Neuronal stem cell (in vitro differentiated cells): ENCODE measurements at regions not wholly inside any gene's neighbourhood (a gene's known extent, or its start where the extent isn't known, plus 50 kb on each side); places are given as distances from the start of the nearest gene placed in this dataset.

ENCODE experiments used
- DNase-seq: peaks from one replicate; pipeline ENCODE4 v3.0.0-alpha.2; 2013; ENCODE audit warnings: low spot score
- H2AFZ ChIP-seq: one replicate; pipeline ENCODE4 v1.6.1; 2013; ENCODE audit warnings: mild to moderate bottlenecking, low read length, inconsistent platforms
- H2AK5ac ChIP-seq: 2 replicates; pipeline ENCODE4 v1.6.1; 2013; ENCODE audit warnings: low read depth, mild to moderate bottlenecking, inconsistent platforms, low read length, moderate library complexity, mixed read lengths
- H2BK120ac ChIP-seq: 2 replicates; pipeline ENCODE4 v1.6.1; 2013; ENCODE audit warnings: low read depth, mild to moderate bottlenecking, inconsistent platforms, low read length, moderate library complexity, mixed read lengths
- H2BK12ac ChIP-seq: one replicate; pipeline ENCODE4 v1.6.1; 2013; ENCODE audit warnings: low read length, inconsistent platforms
- H2BK15ac ChIP-seq: 2 replicates; pipeline ENCODE4 v1.6.1; 2013; ENCODE audit warnings: mild to moderate bottlenecking, low read length, inconsistent platforms, mixed read lengths
- H2BK5ac ChIP-seq: one replicate; pipeline ENCODE4 v1.6.1; 2013; ENCODE audit warnings: inconsistent platforms, mild to moderate bottlenecking, low read length, moderate library complexity
- H3K14ac ChIP-seq: one replicate; pipeline ENCODE4 v1.6.1; 2013; ENCODE audit warnings: low read length, inconsistent platforms
- H3K18ac ChIP-seq: 2 replicates; pipeline ENCODE4 v1.6.1; 2013; ENCODE audit warnings: low read length, inconsistent platforms
- H3K23ac ChIP-seq: 2 replicates; pipeline ENCODE4 v1.6.1; 2013; ENCODE audit warnings: low read depth, mild to moderate bottlenecking, mixed read lengths, low read length, inconsistent platforms; ENCODE audit not compliant: poor library complexity
- H3K27ac ChIP-seq: replicated peaks from 3 replicates; pipeline ENCODE4 v1.5.1; 2013; ENCODE audit warnings: low read length, inconsistent platforms
- H3K27me3 ChIP-seq, 3 experiments: 2 replicates each; pipeline ENCODE4 v1.6.1; 2013; ENCODE audit warnings: low read length in 3 of 3, mild to moderate bottlenecking in 2 of 3, inconsistent platforms in 1 of 3, low read depth in 1 of 3, mixed read lengths in 1 of 3, moderate library complexity in 1 of 3; ENCODE audit not compliant: control insufficient read depth in 3 of 3, insufficient read depth in 3 of 3
- H3K36me3 ChIP-seq, 2 donors: replicated peaks in 1 of 2; 2 replicates each; pipeline ENCODE4 v1.6.1; 2013; ENCODE audit warnings: low read length in 2 of 2; ENCODE audit not compliant: control insufficient read depth in 2 of 2, insufficient read depth in 2 of 2
- H3K4ac ChIP-seq: 2 replicates; pipeline ENCODE4 v1.6.1; 2013; ENCODE audit warnings: inconsistent platforms, mild to moderate bottlenecking, low read length, moderate library complexity
- H3K4me1 ChIP-seq, 2 donors: 1 replicate in 1 of 2; 2 replicates in 1 of 2; pipeline ENCODE4 v1.6.1; 2013; ENCODE audit warnings: low read length in 2 of 2, low read depth in 1 of 2; ENCODE audit not compliant: control insufficient read depth in 2 of 2, insufficient read depth in 1 of 2
- H3K4me2 ChIP-seq: one replicate; pipeline ENCODE4 v1.6.1; 2013; ENCODE audit warnings: mild to moderate bottlenecking, low read length, inconsistent platforms; ENCODE audit not compliant: insufficient read depth, poor library complexity, severe bottlenecking
- H3K4me3 ChIP-seq, 2 donors: 2 replicates each; pipeline ENCODE4 v1.5.1; 2013; ENCODE audit warnings: low read length in 2 of 2, mild to moderate bottlenecking in 2 of 2, inconsistent platforms in 1 of 2, moderate library complexity in 1 of 2
- H3K79me1 ChIP-seq: one replicate; pipeline ENCODE4 v1.6.1; 2013; ENCODE audit warnings: low read depth, mild to moderate bottlenecking, inconsistent platforms, low read length, moderate library complexity
- H3K9ac ChIP-seq: one replicate; pipeline ENCODE4 v1.6.1; 2013; ENCODE audit warnings: mild to moderate bottlenecking, low read depth, low read length, inconsistent platforms; ENCODE audit not compliant: poor library complexity
- H3K9me3 ChIP-seq, 2 donors: replicated peaks in 1 of 2; 2 replicates each; pipeline versions ENCODE3 to v1.6.1; 2013; ENCODE audit warnings: low read length in 2 of 2, mild to moderate bottlenecking in 2 of 2, inconsistent platforms in 1 of 2, low read depth in 1 of 2, mixed read lengths in 1 of 2, moderate library complexity in 1 of 2; ENCODE audit not compliant: control insufficient read depth in 2 of 2, insufficient read depth in 1 of 2
- H4K8ac ChIP-seq: one replicate; pipeline ENCODE4 v1.6.1; 2013; ENCODE audit warnings: low read depth, mild to moderate bottlenecking, inconsistent platforms, low read length, moderate library complexity
- H4K91ac ChIP-seq: one replicate; pipeline ENCODE4 v1.6.1; 2013; ENCODE audit warnings: low read length, low read depth, mild to moderate bottlenecking, inconsistent platforms; ENCODE audit not compliant: poor library complexity
- WGBS, 2 donors: extraction: QIAGEN DNeasy Blood & Tissue Kit; methylation state at CpG; one replicate each; pipeline ENCODE4 v1.1.7; 2013; ENCODE audit warnings: missing lambda C conversion rate in 2 of 2, mixed read lengths in 1 of 2; ENCODE audit not compliant: insufficient read length in 2 of 2, insufficient replicate concordance in 1 of 2; ENCODE audit errors: extremely low coverage in 2 of 2; 5-methylcytosine and 5-hydroxymethylcytosine counted together

DNA sequence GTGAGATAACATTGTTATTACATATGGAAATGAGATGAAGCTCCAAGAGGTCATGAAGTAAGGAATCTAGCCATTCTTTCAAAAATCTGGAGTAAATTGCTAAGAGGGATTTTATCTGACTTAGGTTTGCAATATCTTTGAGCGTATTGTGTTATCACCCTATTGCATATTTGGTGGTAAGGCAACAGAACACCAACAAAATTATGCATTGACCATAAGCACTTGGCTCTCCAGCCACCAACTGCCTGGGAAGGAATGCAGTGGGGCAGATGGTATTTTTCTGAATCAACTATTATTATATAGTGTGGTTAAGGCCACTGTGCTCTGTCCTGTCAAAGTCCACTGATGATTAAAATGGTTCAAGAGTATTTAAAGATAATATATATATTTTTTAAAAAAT is 287.9 kb upstream of the SEMA6D start:
- no peak overlapping the region for H3K23ac ChIP-seq
- H3K79me1 ChIP-seq: no peaks in the 10 kb centered on the region
- no peak overlapping the region for H3K14ac ChIP-seq
- no peaks in the 10 kb centered on the region for H3K4me1 ChIP-seq
- no peaks in the 10 kb centered on the region for H3K36me3 ChIP-seq
- no peak overlapping the region for H4K91ac ChIP-seq
- no peaks in the 10 kb centered on the region for H3K27me3 ChIP-seq
- no peak overlapping the region for H2BK120ac ChIP-seq
- H3K4me3 ChIP-seq: no peak overlapping the region
- no CpG with 5 or more reads among the region's 1 CpG for WGBS, 2 donors
- no peak for DNase-seq
- no peak overlapping the region for H3K18ac ChIP-seq
- no peak overlapping the region for H2BK5ac ChIP-seq
- no peak overlapping the region for H3K27ac ChIP-seq
- H4K8ac ChIP-seq: no peak overlapping the region
- H2BK12ac ChIP-seq: no peak overlapping the region
- no peak overlapping the region for H3K9ac ChIP-seq
- no peak overlapping the region for H2AK5ac ChIP-seq
- no peak overlapping the region for H2AFZ ChIP-seq
- no peak overlapping the region for H3K4me2 ChIP-seq
- H3K4ac ChIP-seq: no peak overlapping the region
- H3K9me3 ChIP-seq: no peaks in the 10 kb centered on the region
- no peak overlapping the region for H2BK15ac ChIP-seq

- 100% methylated on average over 1 of the region's 3 CpGs for WGBS, 2 donors
- H4K8ac ChIP-seq: no peak overlapping the region
- H3K4ac ChIP-seq: no peak overlapping the region
- H3K4me2 ChIP-seq: no peak overlapping the region
- H3K9ac ChIP-seq: no peak overlapping the region
- no peak overlapping the region for H3K4me3 ChIP-seq
- H3K23ac ChIP-seq: no peak overlapping the region
- no peaks in the 10 kb centered on the region for H3K4me1 ChIP-seq
- no peak overlapping the region for H2BK12ac ChIP-seq
- no peak overlapping the region for H2BK5ac ChIP-seq
- H2BK120ac ChIP-seq: no peak overlapping the region
- no peaks in the 10 kb centered on the region for H3K27me3 ChIP-seq
- H4K91ac ChIP-seq: no peak overlapping the region
- H3K27ac ChIP-seq: no peak overlapping the region
- no peaks in the 10 kb centered on the region for H3K9me3 ChIP-seq
- no peak overlapping the region for H3K14ac ChIP-seq
- no peak overlapping the region for H2AFZ ChIP-seq
- no peak for DNase-seq
- H3K18ac ChIP-seq: no peak overlapping the region
- H3K79me1 ChIP-seq: no peaks in the 10 kb centered on the region
- no peaks in the 10 kb centered on the region for H3K36me3 ChIP-seq
- no peak overlapping the region for H2AK5ac ChIP-seq
- H2BK15ac ChIP-seq: no peak overlapping the region
These were observed 285.8 kb upstream of the SEMA6D start for GRCh38 chr15:47431501-47431900.

DNA sequence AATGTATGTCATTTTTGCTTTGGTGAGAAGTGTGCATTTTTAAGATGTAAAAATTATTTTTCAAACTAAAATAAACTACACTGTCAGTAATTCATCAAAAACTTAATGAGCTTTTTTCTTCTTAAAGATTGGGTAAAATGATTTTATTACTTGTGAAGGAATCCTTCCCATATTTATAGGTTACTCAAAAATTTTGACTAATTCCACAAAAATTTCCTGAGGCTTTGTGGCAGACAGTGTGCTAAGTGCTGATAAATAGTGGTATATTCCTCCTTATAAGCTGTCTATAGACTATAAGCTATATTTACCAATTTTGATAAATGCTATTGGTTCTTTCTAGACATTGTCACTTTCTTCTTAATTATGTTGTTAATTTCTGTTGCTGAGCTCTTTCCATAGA is 284.5 kb upstream of the SEMA6D start:
- H3K18ac ChIP-seq: no peak overlapping the region

GRCh38 chr15:47434596-47434995 is 282.7 kb upstream of the SEMA6D start:
- no peaks in the 10 kb centered on the region for H3K79me1 ChIP-seq
- H3K4me2 ChIP-seq: no peak overlapping the region
- no peaks in the 10 kb centered on the region for H3K36me3 ChIP-seq
- no peaks in the 10 kb centered on the region for H3K4me1 ChIP-seq
- no peaks in the 10 kb centered on the region for H3K9me3 ChIP-seq
- no peak overlapping the region for H3K9ac ChIP-seq
- no peak overlapping the region for H2BK15ac ChIP-seq
- no peak overlapping the region for H2BK12ac ChIP-seq
- no peak for DNase-seq
- H3K14ac ChIP-seq: no peak overlapping the region
- H2AK5ac ChIP-seq: no peak overlapping the region
- no peak overlapping the region for H2AFZ ChIP-seq
- no peak overlapping the region for H2BK5ac ChIP-seq
- no peak overlapping the region for H3K27ac ChIP-seq
- no peaks in the 10 kb centered on the region for H3K27me3 ChIP-seq
- no peak overlapping the region for H3K4me3 ChIP-seq
- H3K4ac ChIP-seq: no peak overlapping the region
- no peak overlapping the region for H3K23ac ChIP-seq
- H2BK120ac ChIP-seq: no peak overlapping the region
- no CpG with 5 or more reads among the region's 2 CpGs for WGBS, 2 donors
- H3K18ac ChIP-seq: no peak overlapping the region
- no peak overlapping the region for H4K91ac ChIP-seq
- H4K8ac ChIP-seq: no peak overlapping the region

More for the DNA sequence above, 284.5 kb upstream of the SEMA6D start:
- Histone ChIP-seq H2AFZ (no peak overlapping the region), H3K14ac (no peak overlapping the region), H3K23ac (no peak overlapping the region), H4K91ac (no peak overlapping the region), H2AK5ac (no peak overlapping the region), H3K27me3 (no peaks in the 10 kb centered on the region), H3K79me1 (no peaks in the 10 kb centered on the region), H3K36me3 (no peaks in the 10 kb centered on the region), H4K8ac (no peak overlapping the region), H3K9me3 (no peaks in the 10 kb centered on the region), H3K4me1 (no peaks in the 10 kb centered on the region), H3K4ac (no peak overlapping the region), H3K27ac (no peak overlapping the region), H2BK15ac (no peak overlapping the region), H3K9ac (no peak overlapping the region), H2BK12ac (no peak overlapping the region), H3K4me3 (no peak overlapping the region), H2BK5ac (no peak overlapping the region), H2BK120ac (no peak overlapping the region), H3K4me2 (no peak overlapping the region)
- DNase-seq: no peak
